ENCODE measurements at regions not wholly inside any gene's neighbourhood (a gene's known extent, or its start where the extent isn't known, plus 50 kb on each side); places are given as distances from the start of the nearest gene placed in this dataset.
"Not testable (repeated sequence)": the region's sequence is repeated elsewhere in the genome, so short reads cannot be mapped to it uniquely, and the experiment has no call there.

- DNase-seq: peak; percentile 15
These were observed 299.7 kb downstream of the DLEU7 start for GRCh38 chr13:50543782-50544181.

DNA sequence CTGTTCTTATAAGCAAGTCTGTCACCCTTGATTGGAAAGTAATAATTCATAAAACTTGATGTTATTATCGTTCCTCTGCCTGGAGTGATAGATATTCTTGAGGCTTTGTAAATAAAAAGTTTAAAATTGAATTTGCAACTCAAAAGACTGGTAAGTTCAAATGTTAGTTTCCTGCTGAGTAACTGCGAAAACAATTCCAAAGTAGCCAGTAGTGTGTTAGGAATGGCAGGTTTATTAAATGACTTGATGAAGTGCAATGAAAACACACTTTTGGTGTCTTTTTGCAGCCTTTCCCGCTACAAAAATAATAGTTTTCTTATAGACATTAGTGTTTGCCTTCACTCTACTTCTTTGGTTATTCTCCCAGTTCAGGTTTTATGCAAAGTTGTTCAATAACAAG is 299.3 kb downstream of the DLEU7 start:
- no peak for DNase-seq

DNA sequence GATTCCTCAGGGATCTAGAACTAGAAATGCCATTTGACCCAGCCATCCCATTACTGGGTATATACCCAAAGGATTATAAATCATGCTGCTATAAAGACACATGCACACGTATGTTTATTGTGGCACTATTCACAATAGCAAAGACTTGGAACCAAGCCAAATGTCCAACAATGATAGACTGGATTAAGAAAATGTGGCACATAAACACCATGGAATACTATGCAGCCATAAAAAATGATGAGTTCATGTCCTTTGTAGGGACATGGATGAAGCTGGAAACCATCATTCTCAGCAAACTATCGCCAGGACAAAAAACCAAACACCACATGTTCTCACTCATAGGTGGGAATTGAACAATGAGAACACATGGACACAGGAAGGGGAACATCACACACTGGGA is 296.3 kb downstream of the DLEU7 start:
- DNase-seq: not testable (repeated sequence)

- DNase-seq: no peak
These were observed 294.9 kb downstream of the DLEU7 start for GRCh38 chr13:50548586-50548985.

GRCh38 chr13:50549221-50549942 is 294.1 kb downstream of the DLEU7 start:
- DNase-seq: no peak

- no peak for DNase-seq
These were observed 293.3 kb downstream of the DLEU7 start for GRCh38 chr13:50550151-50550550.

GRCh38 chr13:50552424-50552966 is 291.0 kb downstream of the DLEU7 start:
- DNase-seq: no peak

- DNase-seq: no peak
These were observed 281.8 kb downstream of the DLEU7 start for GRCh38 chr13:50561739-50562138.

- DNase-seq: no peak
These were observed 276.8 kb downstream of the DLEU7 start for GRCh38 chr13:50566646-50567045.

- DNase-seq: no peak
These were observed 271.4 kb downstream of the DLEU7 start for GRCh38 chr13:50572129-50572528.

DNA sequence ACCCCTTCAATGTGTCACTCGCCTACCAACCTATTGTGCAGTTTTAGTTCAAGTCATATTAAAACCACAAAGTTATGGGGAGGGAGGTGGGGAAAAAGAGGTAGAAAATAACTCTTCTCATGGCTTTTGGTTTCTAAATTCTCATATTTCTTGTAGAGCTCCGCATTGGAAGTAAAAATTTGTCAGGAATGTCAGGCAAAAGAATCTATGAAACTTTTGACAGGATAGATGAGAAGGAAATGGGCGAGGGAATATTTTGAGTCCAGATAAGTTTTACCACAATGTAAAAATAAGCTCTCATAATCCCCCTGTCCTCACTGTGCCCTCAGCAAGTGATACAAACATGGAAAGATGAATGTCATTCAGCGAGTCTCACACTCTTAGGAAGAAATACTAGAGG is 270.4 kb downstream of the DLEU7 start:
- no peak for DNase-seq

DNA sequence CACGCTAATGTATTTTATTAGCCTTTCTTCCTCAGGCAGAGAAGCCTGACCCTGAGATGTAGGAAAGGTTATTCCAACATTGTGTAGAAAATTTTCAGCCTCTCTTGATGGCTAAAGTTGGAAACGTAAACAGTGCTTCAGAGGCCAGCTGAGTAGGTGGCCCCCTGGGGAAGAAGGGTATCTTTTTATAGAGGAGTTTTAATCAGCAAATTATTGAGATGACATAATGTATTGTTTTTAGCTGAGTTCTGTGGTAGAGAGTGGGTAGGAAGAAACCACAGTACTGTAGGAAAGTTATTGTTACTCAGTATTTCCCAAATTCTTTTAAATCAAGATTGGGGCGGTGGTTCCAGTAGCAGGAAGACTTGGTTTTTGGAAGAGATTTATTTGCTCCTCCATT is 268.8 kb downstream of the DLEU7 start:
- DNase-seq: no peak

DNA sequence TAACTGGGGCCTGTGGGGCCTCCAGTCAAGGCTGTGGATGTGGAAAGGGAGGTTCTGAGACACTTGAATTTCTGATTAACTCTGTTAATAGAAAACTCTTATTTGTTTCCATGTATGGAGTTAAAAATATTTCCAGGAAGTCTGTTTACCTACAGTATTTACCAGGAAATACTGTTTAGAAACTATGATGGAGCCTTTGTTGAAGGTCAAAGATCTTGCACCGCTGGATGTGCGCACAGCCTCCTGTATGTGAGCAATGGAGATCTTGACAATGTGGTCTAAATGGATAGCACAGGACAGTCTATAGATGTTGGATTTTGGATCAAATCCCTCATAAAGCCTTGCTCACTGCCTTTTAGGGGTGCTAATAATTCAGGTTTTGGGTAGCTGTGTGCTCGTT is 268.4 kb downstream of the DLEU7 start:
- DNase-seq: no peak

GRCh38 chr13:50576156-50576555 is 267.3 kb downstream of the DLEU7 start:
- DNase-seq: peak; percentile 79

DNA sequence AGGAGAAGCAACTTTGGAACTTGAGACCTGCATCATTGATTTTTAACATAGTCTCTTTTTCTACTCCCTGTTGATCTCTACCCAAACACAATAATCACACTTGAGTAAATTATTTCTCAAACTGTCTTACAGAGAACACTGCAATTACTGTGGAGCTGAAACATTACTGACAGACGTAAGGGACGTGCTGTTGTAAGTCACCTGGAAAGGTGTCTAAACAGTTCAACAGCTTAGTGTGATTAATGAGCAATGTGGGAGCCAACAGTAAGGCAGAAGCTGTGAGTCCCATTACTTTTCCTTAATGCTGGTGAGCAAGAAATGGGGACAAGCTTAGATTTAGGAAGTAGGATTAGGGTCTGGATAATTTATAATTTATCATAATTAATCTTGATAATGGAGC is 265.7 kb downstream of the DLEU7 start:
- no peak for DNase-seq

- no peak for DNase-seq
These were observed 262.7 kb downstream of the DLEU7 start for GRCh38 chr13:50580684-50581305.

GRCh38 chr13:50581586-50582196 is 261.8 kb downstream of the DLEU7 start:
- no peak for DNase-seq

GRCh38 chr13:50584856-50585580 is 258.5 kb downstream of the DLEU7 start:
- DNase-seq: no peak

DNA sequence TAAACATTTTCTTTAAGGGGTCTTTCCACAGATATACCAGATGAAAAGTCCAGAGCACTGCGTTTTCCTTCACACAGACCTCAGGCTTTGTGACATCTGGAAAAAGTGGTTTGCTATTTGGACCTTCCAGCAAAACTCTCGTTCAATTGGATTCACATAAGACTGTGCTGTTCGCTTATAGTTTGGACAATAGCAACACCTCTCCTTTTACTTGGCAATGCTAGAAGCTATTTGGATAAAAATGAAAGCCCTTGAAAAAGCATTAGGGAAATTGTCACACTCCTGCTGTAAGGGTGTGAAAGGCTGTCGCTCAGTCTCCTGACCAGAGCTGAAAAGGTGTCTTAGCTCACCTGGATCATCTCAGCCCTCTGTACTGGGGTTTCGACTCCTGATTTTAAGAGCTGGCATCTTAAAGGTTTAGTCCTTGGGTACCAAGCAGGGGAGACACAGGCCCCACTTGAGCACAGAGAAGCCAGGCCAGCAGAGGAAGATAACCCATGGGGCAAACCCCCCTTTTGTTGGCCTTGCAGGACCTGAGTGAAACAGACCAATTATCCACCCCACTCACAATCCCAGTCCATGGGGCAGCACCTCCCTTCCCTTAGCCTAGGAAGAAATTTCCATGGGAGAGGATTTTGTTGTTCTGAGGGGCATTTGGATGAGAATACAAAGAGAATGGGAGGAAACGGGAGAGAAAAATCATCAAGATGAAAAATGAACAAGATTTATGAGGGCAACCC is 257.6 kb downstream of the DLEU7 start:
- no peak for DNase-seq

GRCh38 chr13:50586414-50587083 is 256.9 kb downstream of the DLEU7 start:
- no peak for DNase-seq

- DNase-seq: no peak
These were observed 256.4 kb downstream of the DLEU7 start for GRCh38 chr13:50587115-50587514.

Measured in NCI-H187 treated with DMSO at 0.1 percent for 48 hours (cell line).